ENCODE measurements at regions not wholly inside any gene's neighbourhood (a gene's known extent, or its start where the extent isn't known, plus 50 kb on each side); places are given as distances from the start of the nearest gene placed in this dataset.

GRCh38 chr15:62445244-62445643 is 280.2 kb upstream of the C2CD4B start:
- peak; percentile 33 for DNase-seq (ENCODE audit: low read depth)
- no peak for TF ChIP-seq CTCF (conservative IDR thresholded peaks at IDR 0.05; ENCODE audit: low read length)
- no peak overlapping the region for H3K4me3 ChIP-seq (ENCODE audit: low read length)

GRCh38 chr15:62446984-62447383 is 281.9 kb upstream of the C2CD4B start:
- TF ChIP-seq CTCF (conservative IDR thresholded peaks at IDR 0.05; ENCODE audit: low read length) = no peak
- no peak overlapping the region for H3K4me3 ChIP-seq (ENCODE audit: low read length)
- no peak for DNase-seq (ENCODE audit: low read depth)

GRCh38 chr15:62447742-62448141 is 282.7 kb upstream of the C2CD4B start:
- no peak for TF ChIP-seq CTCF (conservative IDR thresholded peaks at IDR 0.05; ENCODE audit: low read length)
- no peak overlapping the region for H3K4me3 ChIP-seq (ENCODE audit: low read length)
- DNase-seq (ENCODE audit: low read depth) = no peak

- DNase-seq (ENCODE audit: low read depth) = no peak
- H3K4me3 ChIP-seq (ENCODE audit: low read length) = no peak overlapping the region
- no peak for TF ChIP-seq CTCF (conservative IDR thresholded peaks at IDR 0.05; ENCODE audit: low read length)
Observed at GRCh38 chr15:62449638-62450037, 284.6 kb upstream of the C2CD4B start.

GRCh38 chr15:62450061-62450460 is 285.0 kb upstream of the C2CD4B start:
- DNase-seq (ENCODE audit: low read depth) = no peak
- TF ChIP-seq CTCF (conservative IDR thresholded peaks at IDR 0.05; ENCODE audit: low read length) = no peak
- H3K4me3 ChIP-seq (ENCODE audit: low read length) = no peak overlapping the region

- TF ChIP-seq CTCF (conservative IDR thresholded peaks at IDR 0.05; ENCODE audit: low read length) = no peak
- no peak for DNase-seq (ENCODE audit: low read depth)
- H3K4me3 ChIP-seq (ENCODE audit: low read length) = no peak overlapping the region
Observed at GRCh38 chr15:62452026-62452425, 286.9 kb upstream of the C2CD4B start.

- no peak overlapping the region for H3K4me3 ChIP-seq (ENCODE audit: low read length)
- no peak for TF ChIP-seq CTCF (conservative IDR thresholded peaks at IDR 0.05; ENCODE audit: low read length)
- DNase-seq (ENCODE audit: low read depth) = no peak
Observed at GRCh38 chr15:62452667-62453066, 287.6 kb upstream of the C2CD4B start.
